ENCODE measurements at regions not wholly inside any gene's neighbourhood (a gene's known extent, or its start where the extent isn't known, plus 50 kb on each side); places are given as distances from the start of the nearest gene placed in this dataset.

- no peak for TF ChIP-seq CTCF (IDR thresholded peaks at IDR 0.05; ENCODE audit: low read depth, low read length, missing control alignments)
- Histone ChIP-seq H3K4me3 (ENCODE audit: low read depth, low read length) (no peak overlapping the region), H3K27me3 (replicated peaks) (no peaks in the 10 kb centered on the region), H3K27ac (no peak overlapping the region), H3K36me3 (replicated peaks) (no peaks in the 10 kb centered on the region)
- in situ Hi-C loops (cut with HindIII; ENCODE audit: low pct_ligation_motif_present, low sequenced_read_pairs): no loop called here
- no peak for DNase-seq
These were observed 562.4 kb upstream of the USP24 start for GRCh38 chr1:55777545-55777944.

- no peak for TF ChIP-seq CTCF (IDR thresholded peaks at IDR 0.05; ENCODE audit: low read depth, low read length, missing control alignments)
- in situ Hi-C loops (cut with HindIII; ENCODE audit: low pct_ligation_motif_present, low sequenced_read_pairs): no loop called here
These were observed 559.8 kb upstream of the USP24 start for GRCh38 chr1:55775007-55775406.

GRCh38 chr1:55774446-55774845 lies 559.3 kb upstream of the USP24 start:
- Histone ChIP-seq H3K27me3 (replicated peaks) (no peaks in the 10 kb centered on the region), H3K4me3 (ENCODE audit: low read depth, low read length) (no peak overlapping the region), H3K36me3 (replicated peaks) (no peaks in the 10 kb centered on the region), H3K27ac (no peak overlapping the region)
- no peak for TF ChIP-seq CTCF (IDR thresholded peaks at IDR 0.05; ENCODE audit: low read depth, low read length, missing control alignments)
- in situ Hi-C loops (cut with HindIII; ENCODE audit: low pct_ligation_motif_present, low sequenced_read_pairs): no loop called here
- no peak for DNase-seq

More at GRCh38 chr1:55775007-55775406, 559.8 kb upstream of the USP24 start:
- no peak for DNase-seq
- H3K36me3 ChIP-seq (replicated peaks): no peaks in the 10 kb centered on the region
- no peak overlapping the region for H3K27ac ChIP-seq
- no peaks in the 10 kb centered on the region for H3K27me3 ChIP-seq (replicated peaks)
- no peak overlapping the region for H3K4me3 ChIP-seq (ENCODE audit: low read depth, low read length)

- Histone ChIP-seq H3K27ac (no peak overlapping the region), H3K4me3 (ENCODE audit: low read depth, low read length) (no peak overlapping the region), H3K36me3 (replicated peaks) (no peaks in the 10 kb centered on the region), H3K27me3 (replicated peaks) (no peaks in the 10 kb centered on the region)
- in situ Hi-C loops (cut with HindIII; ENCODE audit: low pct_ligation_motif_present, low sequenced_read_pairs): no loop called here
- TF ChIP-seq CTCF (IDR thresholded peaks at IDR 0.05; ENCODE audit: low read depth, low read length, missing control alignments): no peak
- no peak for DNase-seq
These were observed 558.2 kb upstream of the USP24 start for GRCh38 chr1:55773211-55773940.

GRCh38 chr1:55768327-55768952 lies 553.3 kb upstream of the USP24 start:
- DNase-seq: no peak
- TF ChIP-seq CTCF (IDR thresholded peaks at IDR 0.05; ENCODE audit: low read depth, low read length, missing control alignments): no peak

More at GRCh38 chr1:55768327-55768952, 553.3 kb upstream of the USP24 start:
- no peak overlapping the region for H3K27ac ChIP-seq
- in situ Hi-C loops (cut with HindIII; ENCODE audit: low pct_ligation_motif_present, low sequenced_read_pairs): no loop called here
- no peaks in the 10 kb centered on the region for H3K27me3 ChIP-seq (replicated peaks)
- H3K36me3 ChIP-seq (replicated peaks): no peaks in the 10 kb centered on the region
- H3K4me3 ChIP-seq (ENCODE audit: low read depth, low read length): no peak overlapping the region
